ENCODE measurements at regions not wholly inside any gene's neighbourhood (a gene's known extent, or its start where the extent isn't known, plus 50 kb on each side); places are given as distances from the start of the nearest gene placed in this dataset.
A peak's percentile ranks its signal among the peaks of the same experiment; 100 is the strongest.

- no peak overlapping the region for H3K4me3 ChIP-seq
- intact Hi-C loops (cut with DNase I), result loop anchor here in 1 of 2 donors (5.0 kb wide), 1 partner anchor 83 kb away; no protein-coding TSS in a partner anchor
- H3K36me3 ChIP-seq (ENCODE audit: insufficient read depth in 1 of 2, low read depth in 1 of 2), result no peaks in the 10 kb centered on the region
- H3K27me3 ChIP-seq (ENCODE audit: insufficient read depth in 3 of 3, low read length in 2 of 3), result no peaks in the 10 kb centered on the region
- H3K9me3 ChIP-seq, result no peaks in the 10 kb centered on the region
- TF ChIP-seq, protein P1, sequence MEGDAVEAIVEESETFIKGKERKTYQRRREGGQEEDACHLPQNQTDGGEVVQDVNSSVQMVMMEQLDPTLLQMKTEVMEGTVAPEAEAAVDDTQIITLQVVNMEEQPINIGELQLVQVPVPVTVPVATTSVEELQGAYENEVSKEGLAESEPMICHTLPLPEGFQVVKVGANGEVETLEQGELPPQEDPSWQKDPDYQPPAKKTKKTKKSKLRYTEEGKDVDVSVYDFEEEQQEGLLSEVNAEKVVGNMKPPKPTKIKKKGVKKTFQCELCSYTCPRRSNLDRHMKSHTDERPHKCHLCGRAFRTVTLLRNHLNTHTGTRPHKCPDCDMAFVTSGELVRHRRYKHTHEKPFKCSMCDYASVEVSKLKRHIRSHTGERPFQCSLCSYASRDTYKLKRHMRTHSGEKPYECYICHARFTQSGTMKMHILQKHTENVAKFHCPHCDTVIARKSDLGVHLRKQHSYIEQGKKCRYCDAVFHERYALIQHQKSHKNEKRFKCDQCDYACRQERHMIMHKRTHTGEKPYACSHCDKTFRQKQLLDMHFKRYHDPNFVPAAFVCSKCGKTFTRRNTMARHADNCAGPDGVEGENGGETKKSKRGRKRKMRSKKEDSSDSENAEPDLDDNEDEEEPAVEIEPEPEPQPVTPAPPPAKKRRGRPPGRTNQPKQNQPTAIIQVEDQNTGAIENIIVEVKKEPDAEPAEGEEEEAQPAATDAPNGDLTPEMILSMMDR (IDR thresholded peaks at IDR 0.05), result no peak
- ATAC-seq, result no peak
- 80 to 88% (median 81%) methylated on average over 1 of the region's 1 CpG for WGBS, 3 donors
- DNase-seq, result no peak
- no peak overlapping the region for H3K27ac ChIP-seq
- no peaks in the 10 kb centered on the region for H3K4me1 ChIP-seq
Measured at GRCh38 chr5:86964889-86965288, 302.8 kb upstream of the RASA1 start.

DNA sequence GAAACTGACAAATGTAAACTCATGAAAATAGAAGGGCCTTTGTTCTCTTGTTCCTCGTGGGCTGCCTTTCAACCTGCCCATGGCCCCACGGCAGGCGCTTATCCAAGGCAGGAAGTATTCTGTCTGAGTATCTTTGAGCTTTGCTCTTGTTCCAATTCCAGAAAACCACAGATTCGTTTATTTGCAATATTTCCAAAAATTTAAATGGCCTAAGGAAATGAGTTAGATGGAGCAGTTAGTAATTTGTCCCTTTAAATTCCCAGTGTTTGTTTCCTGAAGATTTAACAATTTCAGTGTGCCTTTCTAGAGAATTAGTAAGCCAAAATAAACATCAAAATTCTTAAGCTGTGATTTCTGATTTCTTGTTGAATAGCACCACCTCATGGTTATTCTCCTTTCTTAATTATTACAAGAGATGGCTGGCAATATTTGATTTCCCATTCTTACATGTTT, 299.4 kb upstream of the RASA1 start:
- peak; percentile 10 to 39 for DNase-seq
- no peak overlapping the region for H3K27ac ChIP-seq
- 8 to 17% (median 10%) methylated on average over 4 of the region's 4 CpGs for WGBS, 3 donors
- no peak overlapping the region for H3K4me3 ChIP-seq
- no peaks in the 10 kb centered on the region for H3K4me1 ChIP-seq
- no peaks in the 10 kb centered on the region for H3K36me3 ChIP-seq (ENCODE audit: insufficient read depth in 1 of 2, low read depth in 1 of 2)
- ATAC-seq, result no peak
- intact Hi-C loops (cut with DNase I), result loop anchor here in 1 of 2 donors (5.0 kb wide), 1 partner anchor 86 kb away; no protein-coding TSS in a partner anchor
- H3K27me3 ChIP-seq (ENCODE audit: insufficient read depth in 3 of 3, low read length in 2 of 3), result no peaks in the 10 kb centered on the region
- H3K9me3 ChIP-seq, result no peaks in the 10 kb centered on the region
- TF ChIP-seq, protein P1 (IDR thresholded peaks at IDR 0.05), result peak; percentile 37

DNA sequence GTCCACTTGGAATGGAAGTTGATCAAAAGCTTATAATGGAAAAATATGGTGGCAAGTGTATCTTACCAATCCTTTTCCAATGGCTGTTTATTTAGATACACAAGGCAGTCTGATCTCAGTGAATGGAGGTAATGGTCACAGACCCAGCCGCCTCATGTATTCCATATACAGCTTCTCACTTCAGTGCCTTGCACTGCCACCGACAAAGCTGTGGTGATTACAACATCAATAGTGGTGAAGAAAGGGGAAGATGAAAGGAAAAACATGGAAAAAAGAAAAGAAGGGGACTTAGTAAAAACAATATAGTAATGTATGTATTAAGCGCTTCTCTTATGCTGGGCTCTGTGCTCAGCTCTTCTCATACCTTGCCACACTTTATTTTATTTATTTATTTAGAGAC, 297.3 kb upstream of the RASA1 start:
- ATAC-seq (no peak), DNase-seq (no peak)
- intact Hi-C loops (cut with DNase I), result no loop called here

DNA sequence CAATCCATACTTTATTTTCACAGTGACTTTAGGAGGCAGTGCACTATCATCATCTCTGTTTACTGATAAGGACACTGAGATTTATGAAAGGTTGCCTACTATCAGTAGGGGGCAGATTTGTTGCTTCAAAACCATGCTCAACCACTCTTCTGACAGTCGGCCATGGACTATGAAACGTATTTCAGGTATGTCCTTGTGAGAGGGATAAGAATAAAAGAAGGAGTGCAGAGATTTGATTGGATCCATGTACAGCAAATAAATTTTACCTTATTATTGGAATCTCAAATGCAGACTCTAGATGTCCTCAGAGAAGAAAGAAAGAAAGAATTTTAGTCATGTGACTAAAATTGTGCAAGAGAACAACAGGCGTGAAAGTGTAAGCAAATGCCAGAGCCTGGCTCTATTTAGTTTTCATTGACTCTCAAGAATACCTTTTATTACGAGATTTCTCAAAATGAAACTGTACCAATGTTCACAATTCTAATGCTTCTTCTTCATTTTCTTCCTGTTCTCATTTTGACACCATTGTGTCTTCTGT, 296.6 kb upstream of the RASA1 start:
- TF ChIP-seq, protein P1 (IDR thresholded peaks at IDR 0.05), result peak; percentile 3
- H3K27ac ChIP-seq, result no peak overlapping the region
- no peaks in the 10 kb centered on the region for H3K36me3 ChIP-seq (ENCODE audit: insufficient read depth in 1 of 2, low read depth in 1 of 2)
- no peak overlapping the region for H3K4me3 ChIP-seq
- H3K4me1 ChIP-seq, result no peaks in the 10 kb centered on the region
- no peaks in the 10 kb centered on the region for H3K9me3 ChIP-seq
- 17 to 35% (median 21%) methylated on average over 4 of the region's 4 CpGs for WGBS, 3 donors
- ATAC-seq (peak in 1 of 4 donors; percentile 56), DNase-seq (no peak)
- intact Hi-C loops (cut with DNase I), result no loop called here
- peaks cover 0 to 4% (median 0%) of the 10 kb centered on the region in 3 donors for H3K27me3 ChIP-seq (ENCODE audit: insufficient read depth in 3 of 3, low read length in 2 of 3)

More for the DNA sequence above, 297.3 kb upstream of the RASA1 start:
- WGBS, 3 donors, result 89 to 94% (median 93%) methylated on average over 3 of the region's 3 CpGs
- Histone ChIP-seq H3K27me3 (ENCODE audit: insufficient read depth in 3 of 3, low read length in 2 of 3) (peaks cover 0 to 1% (median 0%) of the 10 kb centered on the region in 3 donors), H3K9me3 (no peaks in the 10 kb centered on the region), H3K27ac (no peak overlapping the region), H3K4me1 (no peaks in the 10 kb centered on the region), H3K36me3 (ENCODE audit: insufficient read depth in 1 of 2, low read depth in 1 of 2) (no peaks in the 10 kb centered on the region), H3K4me3 (no peak overlapping the region)
- TF ChIP-seq, protein P1 (IDR thresholded peaks at IDR 0.05), result no peak

- H3K9me3 ChIP-seq, result no peaks in the 10 kb centered on the region
- DNase-seq (no peak), ATAC-seq (no peak)
- intact Hi-C loops (cut with DNase I), result no loop called here
- peaks cover 0 to 4% (median 0%) of the 10 kb centered on the region in 3 donors for H3K27me3 ChIP-seq (ENCODE audit: insufficient read depth in 3 of 3, low read length in 2 of 3)
- no peak overlapping the region for H3K27ac ChIP-seq
- H3K4me3 ChIP-seq, result no peak overlapping the region
- no peaks in the 10 kb centered on the region for H3K4me1 ChIP-seq
- 23 to 42% (median 34%) methylated on average over 1 of the region's 1 CpG for WGBS, 3 donors
- TF ChIP-seq, protein P1 (IDR thresholded peaks at IDR 0.05), result no peak
- H3K36me3 ChIP-seq (ENCODE audit: insufficient read depth in 1 of 2, low read depth in 1 of 2), result no peaks in the 10 kb centered on the region
Measured at GRCh38 chr5:86974955-86975354, 292.7 kb upstream of the RASA1 start.
